IMR-90 (cell line): ENCODE measurements at regions not wholly inside any gene's neighbourhood (a gene's known extent, or its start where the extent isn't known, plus 50 kb on each side); places are given as distances from the start of the nearest gene placed in this dataset.
A peak's percentile ranks its signal among the peaks of the same experiment; 100 is the strongest.

Experiments
- ATAC-seq: fragments of 200-7000 bp; cut with Tn5 transposase; 2 replicates; pipeline ENCODE4 v1.9.1; 2020; ENCODE audit warnings: low read depth, mild to moderate bottlenecking, moderate library complexity
- BruUV-seq: library from RNA; stranded (reverse); fragments of 400-500 nt; replicated peaks from 2 replicates; lab custom pipeline; 2021; lab: Mats Ljungman, UMichigan
- CTCF ChIA-PET: fragments of 300-600 bp; formaldehyde crosslinking; extraction: SDS; loops from one replicate; lab custom pipeline; 2021; ENCODE audit warnings: antibody characterized with exemption; lab: Yijun Ruan, JAX
- POLR2A ChIA-PET: fragments of 300-600 bp; sonication (Branson Sonifier 250); formaldehyde crosslinking; loops from one replicate; lab custom pipeline; 2022; ENCODE audit warnings: antibody characterized with exemption; ENCODE audit not compliant: unreplicated experiment; lab: Charles Lee
- DNase-seq: peaks from one replicate; pipeline ENCODE4 v3.0.0; 2013
- H2AFZ ChIP-seq: replicated peaks from 2 replicates; pipeline ENCODE3; 2013; ENCODE audit warnings: low read length, mild to moderate bottlenecking; ENCODE audit not compliant: poor library complexity
- H2AK5ac ChIP-seq: 2 replicates; pipeline ENCODE4 v1.6.1; 2013; ENCODE audit warnings: low read depth, low read length, inconsistent platforms
- H2AK9ac ChIP-seq: replicated peaks from 2 replicates; pipeline ENCODE3; 2013; ENCODE audit warnings: mild to moderate bottlenecking, low read depth, low read length, moderate library complexity; ENCODE audit not compliant: poor library complexity
- H2BK120ac ChIP-seq: 2 replicates; pipeline ENCODE4 v1.6.1; 2013; ENCODE audit warnings: low read depth, low read length, inconsistent platforms
- H2BK15ac ChIP-seq: 3 replicates; pipeline ENCODE4 v1.6.1; 2013; ENCODE audit warnings: low read depth, low read length, inconsistent platforms
- H2BK20ac ChIP-seq: 2 replicates; pipeline ENCODE4 v1.6.1; 2013; ENCODE audit warnings: low read depth, mild to moderate bottlenecking, inconsistent platforms, low read length, moderate library complexity
- H2BK5ac ChIP-seq: 2 replicates; pipeline ENCODE4 v1.6.1; 2013; ENCODE audit warnings: mild to moderate bottlenecking, low read depth, low read length, inconsistent platforms; ENCODE audit not compliant: poor library complexity, severe bottlenecking
- H3K14ac ChIP-seq: replicated peaks from 2 replicates; pipeline ENCODE4 v1.6.1; 2013; ENCODE audit warnings: low read depth, low read length, inconsistent platforms
- H3K18ac ChIP-seq: 2 replicates; pipeline ENCODE4 v1.6.1; 2013; ENCODE audit warnings: low read depth, low read length, control low read depth
- H3K23ac ChIP-seq: 2 replicates; pipeline ENCODE4 v1.6.1; 2013; ENCODE audit warnings: low read depth, low read length, inconsistent platforms
- H3K27ac ChIP-seq: 2 replicates; pipeline ENCODE4 v1.5.1; 2013; ENCODE audit warnings: mild to moderate bottlenecking, control low read depth, low read length; ENCODE audit not compliant: insufficient read depth
- H3K27me3 ChIP-seq: 2 replicates; pipeline ENCODE4 v1.6.1; 2013; ENCODE audit warnings: low read length; ENCODE audit not compliant: control insufficient read depth, insufficient read depth
- H3K36me3 ChIP-seq: 2 replicates; pipeline ENCODE4 v1.6.1; 2013; ENCODE audit warnings: low read length, mixed read lengths; ENCODE audit not compliant: control insufficient read depth, insufficient read depth
- H3K4ac ChIP-seq: 2 replicates; pipeline ENCODE4 v1.6.1; 2013; ENCODE audit warnings: low read depth, low read length, inconsistent platforms
- H3K4me1 ChIP-seq: 2 replicates; pipeline ENCODE4 v1.6.1; 2013; ENCODE audit warnings: low read length, mixed read lengths; ENCODE audit not compliant: control insufficient read depth, insufficient read depth
- H3K4me2 ChIP-seq: 2 replicates; pipeline ENCODE4 v1.6.1; 2013; ENCODE audit warnings: low read depth, mild to moderate bottlenecking, control low read depth, low read length, moderate library complexity
- H3K4me3 ChIP-seq: 2 replicates; pipeline ENCODE4 v1.5.1; 2013; ENCODE audit warnings: low read depth, mild to moderate bottlenecking, control low read depth, low read length, moderate library complexity; ENCODE audit not compliant: insufficient read depth
- H3K56ac ChIP-seq: 2 replicates; pipeline ENCODE4 v1.6.1; 2013; ENCODE audit warnings: low read length, inconsistent platforms; ENCODE audit not compliant: insufficient read depth; ENCODE audit errors: extremely low read depth
- H3K79me1 ChIP-seq, 2 experiments: 2 replicates each; pipeline ENCODE4 v1.6.1; 2013; ENCODE audit warnings: low read length in 2 of 2, inconsistent platforms in 1 of 2, low read depth in 1 of 2
- H3K9ac ChIP-seq: 2 replicates; pipeline ENCODE4 v1.6.1; 2013; ENCODE audit warnings: low read depth, low read length, control low read depth
- H3K9me1 ChIP-seq: 2 replicates; pipeline ENCODE4 v1.6.1; 2013; ENCODE audit warnings: low read length, inconsistent platforms; ENCODE audit not compliant: insufficient read depth
- H3K9me3 ChIP-seq: 2 replicates; pipeline ENCODE4 v1.6.1; 2013; ENCODE audit warnings: low read length; ENCODE audit not compliant: control insufficient read depth, insufficient read depth
- H4K20me1 ChIP-seq: 2 replicates; pipeline ENCODE4 v1.6.1; 2013; ENCODE audit warnings: low read length, inconsistent platforms; ENCODE audit not compliant: insufficient read depth
- H4K5ac ChIP-seq: 2 replicates; pipeline ENCODE4 v1.6.1; 2013; ENCODE audit warnings: mild to moderate bottlenecking, low read depth, low read length, control low read depth
- H4K8ac ChIP-seq, 2 experiments: 2 replicates each; pipeline ENCODE4 v1.6.1; 2013; ENCODE audit warnings: low read depth in 2 of 2, low read length in 2 of 2, control low read depth in 1 of 2, inconsistent platforms in 1 of 2
- H4K91ac ChIP-seq: 2 replicates; pipeline ENCODE4 v1.6.1; 2013; ENCODE audit warnings: low read depth, low read length, inconsistent platforms; ENCODE audit not compliant: insufficient read depth
- BHLHE40 ChIP-seq: fragments of 150-350 bp; IDR thresholded peaks from 2 replicates; pipeline ENCODE4 v1.6.1; 2016; ENCODE audit warnings: mild to moderate bottlenecking, low read depth, low read length
- FOS ChIP-seq: fragments of 150-350 bp; IDR thresholded peaks from 2 replicates; pipeline ENCODE4 v1.6.1; 2016; ENCODE audit warnings: low read depth, low read length
- POLR2A ChIP-seq: IDR thresholded peaks from 2 replicates; pipeline ENCODE4 v1.6.1; 2012; ENCODE audit warnings: mild to moderate bottlenecking, low read depth, low read length
- WGBS, 2 experiments: methylation state at CpG; one replicate each; pipeline versions ENCODE4 v1.1.5 to v1.1.7; 2013; ENCODE audit warnings: missing lambda C conversion rate in 2 of 2; ENCODE audit not compliant: insufficient read length in 1 of 2; ENCODE audit errors: extremely low coverage in 2 of 2; 5-methylcytosine and 5-hydroxymethylcytosine counted together
- dilution Hi-C: fragments of 300-500 bp; cut with HindIII; formaldehyde crosslinking; loops from one replicate; pipeline ENCODE4 v1.14.3; 2018; ENCODE audit warnings: low sequenced_read_pairs; ENCODE audit not compliant: unreplicated experiment
- in situ Hi-C: fragments of 300-500 bp; cut with MboI; formaldehyde crosslinking; loops from 3 replicates; pipeline ENCODE4 v1.14.3; 2019; ENCODE audit warnings: low sequenced_read_pairs, inconsistent platforms, mixed read lengths
- intact Hi-C: fragments of 100-400 bp; cut with micrococcal nuclease; formaldehyde crosslinking; loops from 2 replicates; pipeline ENCODE4 v1.10.0; 2022

DNA sequence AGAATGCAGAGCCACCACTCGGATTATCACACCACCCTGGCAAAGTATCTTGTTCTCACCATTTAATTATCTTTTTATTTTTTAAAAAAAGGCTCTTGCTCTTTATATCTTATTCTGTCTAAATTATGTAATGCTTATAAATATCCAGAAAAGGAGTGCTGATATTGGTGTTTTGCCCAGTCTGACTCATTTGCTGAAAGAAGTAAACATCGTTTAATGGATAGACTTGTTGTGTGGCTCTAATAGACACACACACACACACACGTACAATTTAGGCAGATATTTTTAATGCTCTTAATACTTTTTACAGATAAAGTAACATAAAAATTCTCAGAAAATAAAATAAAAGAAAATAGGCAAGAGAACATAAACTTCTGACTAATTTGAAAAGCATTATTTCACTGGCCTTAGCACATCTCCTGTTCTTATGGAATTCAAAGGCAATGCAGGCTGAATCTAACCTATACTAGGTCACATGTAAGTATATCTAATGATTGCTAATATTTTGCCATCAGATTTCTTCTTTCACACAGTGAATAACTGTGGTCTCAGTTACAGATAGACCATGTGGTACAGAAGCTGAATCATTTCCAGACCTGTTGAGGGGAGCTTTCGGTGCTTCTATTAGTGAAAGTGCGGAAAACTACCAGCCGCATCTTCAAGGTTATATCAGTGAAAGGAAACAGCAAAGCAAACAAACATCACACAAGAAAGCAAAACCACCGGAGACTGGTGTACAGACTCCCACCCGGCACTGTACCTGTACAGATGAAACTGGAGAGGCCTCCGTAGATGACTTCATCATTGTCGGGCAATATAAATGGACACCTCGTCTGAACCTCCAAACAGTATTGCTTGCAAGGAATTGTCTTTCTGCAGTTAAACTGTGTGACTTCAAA, 642.1 kb upstream of the ARGLU1 start:
- H2BK20ac ChIP-seq, result peak overlapping the region; percentile 77
- no TSS peak for BruUV-seq
- peak overlapping the region; percentile 12; the same call in 1 of the 2 replicates for H3K4me2 ChIP-seq
- CTCF ChIA-PET, result interaction anchor here (0.6 to 1.3 kb wide), 3 partner anchors 167 to 849 kb away, joined by 3 to 5 read pairs (median 3); no protein-coding TSS in a partner anchor
- peak overlapping the region in 1 of 2 experiments; percentile 45; a peak in 1 of 4 replicates for H4K8ac ChIP-seq
- H4K5ac ChIP-seq, result peak overlapping the region; percentile 21; the same call in 1 of the 2 replicates
- 0 out of 2 replicates have a peak, but pooled peaks have one; percentile 25 for TF ChIP-seq FOS
- TF ChIP-seq POLR2A, result no peak
- TF ChIP-seq BHLHE40, result no peak
- H2BK5ac ChIP-seq, result no peak overlapping the region
- no peak overlapping the region for H2AK9ac ChIP-seq
- intact Hi-C loops (loop anchor here (2.0 to 10.0 kb wide), 4 partner anchors 245 to 657 kb away; a partner anchor contains a TSS), dilution Hi-C loops (no loop called here), in situ Hi-C loops (loop anchor here (5.0 kb wide), 3 partner anchors 452 to 942 kb away; a partner anchor contains a TSS)
- H2AK5ac ChIP-seq, result peak overlapping the region; percentile 56; the same call in 1 of the 2 replicates
- H3K27ac ChIP-seq, result no peak overlapping the region
- DNase-seq (peak; percentile 80), ATAC-seq (0 out of 2 replicates have a peak, but pooled peaks have one; percentile 7)
- H3K27me3 ChIP-seq, result no peaks in the 10 kb centered on the region
- H3K4me1 ChIP-seq, result peaks cover 5% of the 10 kb centered on the region
- peak overlapping the region; percentile 57 for H2BK120ac ChIP-seq
- H3K23ac ChIP-seq, result peak overlapping the region; percentile 16; the same call in 1 of the 2 replicates
- peak overlapping the region; percentile 39; the same call in 1 of the 3 replicates for H2BK15ac ChIP-seq
- WGBS, 2 experiments, result 80% methylated on average over 1 of the region's 11 CpGs; no CpG with 5 or more reads in 1 of the 2 experiments
- no peaks in the 10 kb centered on the region for H3K9me3 ChIP-seq
- H3K4me3 ChIP-seq, result no peak overlapping the region
- peak overlapping the region; percentile 43; the same call in 1 of the 2 replicates for H3K14ac ChIP-seq
- POLR2A ChIA-PET, result no interaction called here
- no peak overlapping the region for H2AFZ ChIP-seq
- peak overlapping the region; percentile 20; the same call in 1 of the 2 replicates for H4K91ac ChIP-seq
- H3K79me1 ChIP-seq, result peaks cover 3 to 20% of the 10 kb centered on the region in 2 experiments; a peak in 3 of 4 replicates
- no peaks in the 10 kb centered on the region for H4K20me1 ChIP-seq
- H3K56ac ChIP-seq, result 0 out of 2 replicates have a peak overlapping the region, but pooled peaks have one; percentile 8
- no peaks in the 10 kb centered on the region for H3K36me3 ChIP-seq
- peak overlapping the region; percentile 68; the same call in 1 of the 2 replicates for H3K4ac ChIP-seq
- no peak overlapping the region for H3K18ac ChIP-seq
- no peaks in the 10 kb centered on the region for H3K9me1 ChIP-seq
- no peak overlapping the region for H3K9ac ChIP-seq
